Rectal smooth muscle tissue (tissue), 1 donor: ENCODE measurements at regions not wholly inside any gene's neighbourhood (a gene's known extent, or its start where the extent isn't known, plus 50 kb on each side); places are given as distances from the start of the nearest gene placed in this dataset.

ENCODE experiments used
- H3K27ac ChIP-seq: one replicate; pipeline ENCODE4 v1.7.0; 2013; ENCODE audit warnings: low read depth, low read length, inconsistent platforms
- H3K27me3 ChIP-seq: one replicate; pipeline ENCODE4 v1.7.0; 2013; ENCODE audit warnings: low read length; ENCODE audit not compliant: control insufficient read depth, insufficient read depth
- H3K36me3 ChIP-seq: one replicate; pipeline ENCODE4 v1.7.0; 2013; ENCODE audit warnings: low read length; ENCODE audit not compliant: control insufficient read depth, insufficient read depth
- H3K4me1 ChIP-seq: one replicate; pipeline ENCODE4 v1.7.0; 2013; ENCODE audit warnings: low read length; ENCODE audit not compliant: control insufficient read depth, insufficient read depth
- H3K4me3 ChIP-seq: one replicate; pipeline ENCODE4 v1.7.0; 2013; ENCODE audit warnings: low read length
- H3K9ac ChIP-seq: one replicate; pipeline ENCODE4 v1.7.0; 2013; ENCODE audit warnings: low read length

DNA sequence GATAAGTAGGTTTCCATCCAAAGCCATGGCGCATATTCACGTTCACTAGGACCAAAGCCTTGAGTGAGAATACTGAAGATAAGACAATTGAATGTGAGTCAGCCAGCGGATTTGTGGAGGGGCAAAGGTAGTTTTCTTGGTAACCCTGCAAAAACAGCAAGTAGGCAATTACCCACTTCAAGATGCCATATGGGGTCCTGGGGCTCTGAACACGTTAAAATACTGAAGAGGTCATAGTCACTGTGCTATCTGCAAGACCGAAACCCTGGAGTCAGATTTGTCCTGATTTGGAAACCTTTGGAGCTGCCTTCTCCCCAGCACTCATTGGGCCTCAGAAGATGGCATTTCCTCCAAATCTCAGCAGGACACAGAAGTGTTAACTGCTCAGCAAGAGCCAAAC, 646.9 kb upstream of the LMCD1 start:
- no peak overlapping the region for H3K27ac ChIP-seq
- H3K4me1 ChIP-seq: no peaks in the 10 kb centered on the region
- no peak overlapping the region for H3K4me3 ChIP-seq
- no peaks in the 10 kb centered on the region for H3K27me3 ChIP-seq
- no peak overlapping the region for H3K9ac ChIP-seq
- H3K36me3 ChIP-seq: no peaks in the 10 kb centered on the region

DNA sequence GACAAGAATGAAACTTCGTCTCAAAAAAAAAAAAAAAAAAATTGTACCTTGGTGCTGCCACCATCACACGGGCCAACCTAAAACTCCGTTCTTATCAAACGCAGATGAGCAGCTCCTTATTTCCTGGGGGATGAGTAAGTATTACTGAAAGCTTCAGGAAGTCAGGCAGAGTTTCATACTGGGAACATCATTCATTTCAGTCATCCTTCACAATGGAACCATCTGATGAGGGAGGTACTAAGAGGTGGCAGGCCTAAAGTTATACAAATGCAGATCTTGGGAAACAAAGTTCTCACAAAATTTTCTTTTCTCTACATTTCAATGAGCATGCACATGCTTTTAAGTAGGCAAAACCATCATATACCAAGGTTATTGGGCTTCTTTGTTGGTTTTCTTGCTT, 636.0 kb upstream of the LMCD1 start:
- Histone ChIP-seq H3K27ac (no peak overlapping the region), H3K4me1 (no peaks in the 10 kb centered on the region), H3K27me3 (no peaks in the 10 kb centered on the region), H3K9ac (no peak overlapping the region), H3K4me3 (no peak overlapping the region), H3K36me3 (no peaks in the 10 kb centered on the region)

DNA sequence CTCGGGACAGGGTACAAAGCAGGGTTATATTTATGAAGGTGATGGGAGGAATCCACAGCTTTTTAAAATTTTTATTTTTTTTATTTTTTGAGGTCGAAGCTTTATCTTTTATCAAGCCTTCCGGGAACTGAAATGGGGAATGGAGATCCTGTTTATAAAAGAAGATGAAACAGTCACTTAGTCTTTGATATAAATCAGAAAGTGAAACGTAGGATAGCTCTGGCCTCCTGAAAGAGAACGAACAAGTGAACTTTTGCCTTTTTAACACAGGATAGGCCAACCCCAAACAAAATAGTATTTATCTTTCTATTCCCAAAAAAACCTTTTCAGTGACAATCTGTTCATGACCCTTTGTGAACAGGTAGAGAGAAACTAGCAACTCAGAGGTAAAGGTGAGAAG, 634.0 kb upstream of the LMCD1 start:
- Histone ChIP-seq H3K36me3 (no peaks in the 10 kb centered on the region), H3K27ac (no peak overlapping the region), H3K9ac (no peak overlapping the region), H3K4me1 (no peaks in the 10 kb centered on the region), H3K27me3 (no peaks in the 10 kb centered on the region), H3K4me3 (no peak overlapping the region)

DNA sequence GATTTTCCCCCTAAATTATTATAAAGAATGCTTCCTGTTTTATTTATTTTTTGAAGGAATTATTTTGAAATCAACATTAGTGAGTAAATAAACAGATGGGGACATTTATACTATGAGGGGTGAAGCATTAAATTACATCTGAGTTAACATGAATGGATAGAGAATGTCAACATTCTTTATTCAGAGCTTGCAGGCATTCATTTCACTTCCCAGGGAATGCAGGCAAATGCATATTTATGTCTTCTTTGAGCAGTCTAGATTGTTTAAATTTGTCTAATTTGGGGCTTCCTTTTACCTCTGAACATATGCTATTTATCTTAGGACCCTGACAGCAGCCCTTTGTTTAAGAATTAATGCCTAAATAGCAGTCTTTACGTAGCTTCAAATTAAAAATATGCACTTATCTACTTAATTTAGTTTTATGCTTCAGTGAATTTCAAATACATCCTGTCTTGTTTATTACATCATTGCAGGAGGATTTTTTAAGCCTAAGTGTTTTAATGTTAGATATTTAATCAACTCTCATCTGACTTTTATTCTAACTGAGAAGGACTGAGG, 630.5 kb upstream of the LMCD1 start:
- Histone ChIP-seq H3K4me1 (no peaks in the 10 kb centered on the region), H3K36me3 (no peaks in the 10 kb centered on the region), H3K27ac (no peak overlapping the region), H3K9ac (no peak overlapping the region), H3K4me3 (no peak overlapping the region), H3K27me3 (no peaks in the 10 kb centered on the region)

DNA sequence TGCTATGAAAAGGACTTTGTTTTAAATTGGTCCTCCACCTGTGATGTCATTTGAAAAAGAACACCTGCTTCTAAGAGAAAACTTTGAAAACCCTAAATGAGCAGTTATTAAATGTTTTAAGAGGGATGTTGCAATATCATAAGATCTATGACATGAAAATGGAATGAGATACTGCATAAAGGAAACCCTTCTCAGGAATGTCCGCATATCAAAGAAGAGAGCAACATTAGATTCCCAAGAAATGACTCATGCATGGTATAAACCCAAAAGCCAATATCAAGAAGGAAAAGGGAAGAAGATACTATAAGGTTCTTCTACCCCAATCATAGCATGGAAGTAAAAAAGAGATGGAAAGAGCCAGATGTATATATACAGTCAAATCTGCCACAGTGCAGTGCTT, 627.5 kb upstream of the LMCD1 start:
- Histone ChIP-seq H3K27ac (no peak overlapping the region), H3K9ac (no peak overlapping the region), H3K4me3 (no peak overlapping the region), H3K27me3 (no peaks in the 10 kb centered on the region), H3K36me3 (no peaks in the 10 kb centered on the region), H3K4me1 (no peaks in the 10 kb centered on the region)

DNA sequence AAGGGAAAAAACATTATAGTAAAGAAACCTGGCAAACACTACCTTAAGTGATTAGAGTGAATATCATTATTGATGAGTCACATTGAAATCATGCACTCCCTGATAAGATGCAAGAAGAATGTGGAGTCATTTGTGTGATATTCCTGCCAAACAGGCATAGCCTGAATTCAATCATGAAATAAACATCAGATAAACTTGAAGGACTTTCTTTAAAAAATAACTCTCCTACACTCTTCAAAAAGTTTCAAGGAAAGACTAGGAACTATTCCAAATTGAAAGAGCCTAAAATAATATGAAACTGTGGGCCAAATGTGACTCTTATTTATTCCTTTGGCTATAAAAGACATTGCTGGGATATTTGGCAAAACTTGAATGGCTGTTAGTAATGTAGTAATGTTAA, 625.7 kb upstream of the LMCD1 start:
- Histone ChIP-seq H3K4me3 (no peak overlapping the region), H3K4me1 (no peaks in the 10 kb centered on the region), H3K9ac (no peak overlapping the region), H3K36me3 (no peaks in the 10 kb centered on the region), H3K27me3 (no peaks in the 10 kb centered on the region), H3K27ac (no peak overlapping the region)

DNA sequence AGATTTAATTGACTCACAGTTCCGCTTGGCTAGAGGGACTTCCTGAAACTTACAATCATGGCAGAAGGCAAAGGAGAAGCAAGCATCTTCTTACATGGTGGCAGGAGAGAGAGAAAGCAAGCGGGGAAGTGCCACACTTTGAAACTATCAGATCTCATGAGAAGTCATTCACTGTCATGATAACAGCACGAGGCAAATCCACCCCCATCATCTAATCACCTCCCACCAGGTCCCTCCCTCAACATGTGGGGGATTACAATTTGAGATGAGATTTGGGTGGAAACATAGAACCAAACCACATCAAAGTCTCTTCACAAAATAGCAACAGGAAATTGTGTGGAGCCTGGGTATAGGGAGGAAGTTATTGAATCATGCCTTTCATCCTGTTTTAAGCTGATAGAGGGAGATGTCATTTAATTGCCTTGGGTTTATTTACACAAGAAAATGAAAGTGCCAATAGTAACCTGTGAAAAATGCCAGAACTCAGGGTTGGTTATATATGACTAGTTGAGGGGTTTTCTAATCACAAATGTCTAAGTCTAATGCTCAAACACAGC, 624.8 kb upstream of the LMCD1 start:
- Histone ChIP-seq H3K27ac (no peak overlapping the region), H3K36me3 (no peaks in the 10 kb centered on the region), H3K9ac (no peak overlapping the region), H3K4me3 (no peak overlapping the region), H3K27me3 (no peaks in the 10 kb centered on the region), H3K4me1 (no peaks in the 10 kb centered on the region)

DNA sequence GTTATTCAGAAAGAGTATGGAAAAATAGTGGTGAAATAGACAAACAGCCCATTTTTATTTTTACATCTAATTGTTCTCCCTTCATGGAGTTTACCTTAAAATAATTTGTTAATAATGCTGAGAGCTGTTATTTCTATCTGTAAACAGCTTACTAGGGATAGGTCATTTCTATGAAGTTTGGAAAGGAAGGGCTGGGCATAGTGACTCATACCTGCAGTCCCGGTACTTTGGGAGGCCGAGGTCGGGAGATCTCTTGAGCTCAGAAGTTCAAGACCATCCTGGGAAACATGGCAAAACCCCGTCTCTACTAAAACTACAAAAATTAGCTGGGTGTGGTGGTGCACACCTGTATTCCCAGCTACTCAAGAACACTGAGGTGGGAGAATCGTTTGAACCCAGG, 624.3 kb upstream of the LMCD1 start:
- H3K4me1 ChIP-seq: no peaks in the 10 kb centered on the region
- no peak overlapping the region for H3K27ac ChIP-seq
- no peaks in the 10 kb centered on the region for H3K36me3 ChIP-seq
- H3K27me3 ChIP-seq: no peaks in the 10 kb centered on the region
- no peak overlapping the region for H3K9ac ChIP-seq
- H3K4me3 ChIP-seq: no peak overlapping the region

DNA sequence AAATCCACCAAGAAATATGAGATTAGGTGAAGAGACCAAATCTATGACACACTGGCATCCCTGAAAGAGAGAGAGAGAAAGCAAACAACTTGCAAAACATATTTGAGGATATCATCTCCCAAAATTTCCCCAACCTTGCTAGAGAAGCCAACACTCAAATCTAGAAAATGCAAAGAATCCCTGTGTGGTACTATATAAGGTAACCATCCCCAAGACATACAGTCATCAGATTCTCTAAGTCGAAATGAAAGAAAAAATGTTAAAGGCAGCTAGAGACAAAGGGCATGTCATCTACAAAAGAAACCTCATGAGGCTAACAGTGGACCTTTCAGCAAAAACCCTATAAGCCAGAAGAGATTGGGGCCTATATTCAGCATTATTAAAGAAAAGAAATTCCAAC, 622.1 kb upstream of the LMCD1 start:
- no peak overlapping the region for H3K4me3 ChIP-seq
- H3K27me3 ChIP-seq: no peaks in the 10 kb centered on the region
- H3K36me3 ChIP-seq: no peaks in the 10 kb centered on the region
- no peak overlapping the region for H3K9ac ChIP-seq
- no peaks in the 10 kb centered on the region for H3K4me1 ChIP-seq
- no peak overlapping the region for H3K27ac ChIP-seq

DNA sequence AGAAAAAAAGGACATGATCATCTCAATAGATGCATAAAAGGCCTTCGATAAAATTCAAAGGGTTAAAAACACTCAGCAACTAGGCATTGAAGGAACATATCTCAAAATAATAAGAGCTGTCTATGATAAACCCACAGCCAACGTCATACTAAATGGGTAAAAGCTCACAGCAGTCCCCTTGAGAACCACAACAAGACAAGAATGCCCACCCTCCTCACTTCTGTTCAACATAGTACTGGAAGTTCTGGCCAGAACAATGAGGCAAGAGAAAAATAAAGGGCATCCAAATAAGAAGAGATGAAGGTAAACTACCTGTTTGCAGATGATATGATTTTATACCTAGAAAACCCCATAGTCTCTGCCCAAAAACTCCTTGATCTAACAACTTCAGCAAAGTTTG, 619.7 kb upstream of the LMCD1 start:
- Histone ChIP-seq H3K4me1 (no peaks in the 10 kb centered on the region), H3K36me3 (no peaks in the 10 kb centered on the region), H3K4me3 (no peak overlapping the region), H3K9ac (no peak overlapping the region), H3K27ac (no peak overlapping the region), H3K27me3 (no peaks in the 10 kb centered on the region)

DNA sequence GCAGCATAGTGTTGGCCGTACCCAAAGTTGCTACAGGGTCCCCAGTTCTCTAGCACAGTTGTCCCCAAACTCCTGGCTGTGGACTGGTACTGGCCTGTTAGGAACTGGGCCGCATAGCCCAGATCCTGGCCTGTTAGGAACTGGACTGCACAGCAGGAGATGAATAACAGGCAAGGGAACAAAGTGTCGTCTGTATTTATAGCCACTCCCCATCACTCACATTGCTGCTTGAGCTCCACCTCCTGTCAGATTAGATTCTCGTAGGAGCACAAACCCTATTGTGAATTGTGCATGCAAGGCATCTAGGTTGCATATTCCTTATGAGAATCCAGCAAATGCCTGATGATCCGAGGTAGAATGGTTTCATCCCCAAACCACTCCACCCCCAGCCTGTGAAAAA, 604.0 kb upstream of the LMCD1 start:
- no peak overlapping the region for H3K27ac ChIP-seq
- no peaks in the 10 kb centered on the region for H3K36me3 ChIP-seq
- no peak overlapping the region for H3K9ac ChIP-seq
- H3K4me1 ChIP-seq: no peaks in the 10 kb centered on the region
- no peak overlapping the region for H3K4me3 ChIP-seq
- H3K27me3 ChIP-seq: no peaks in the 10 kb centered on the region

DNA sequence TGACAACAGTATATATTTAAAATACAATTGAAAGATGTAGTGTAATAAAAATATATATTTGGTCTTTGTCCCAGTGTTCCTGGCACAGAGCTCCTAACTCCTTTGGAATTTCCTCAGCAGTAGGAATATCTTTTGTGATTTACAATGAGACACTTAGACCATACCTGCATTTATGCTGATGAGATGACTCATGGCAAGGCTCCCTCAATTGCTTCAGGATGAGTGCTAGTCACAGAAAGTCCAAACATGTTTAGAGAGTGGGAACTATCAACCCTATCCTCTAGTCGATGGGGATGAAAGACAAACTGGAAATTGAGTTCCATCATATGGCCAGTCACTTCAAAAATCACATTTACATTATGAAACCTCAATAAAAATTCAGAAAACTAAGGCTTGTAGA, 588.3 kb upstream of the LMCD1 start:
- H3K27ac ChIP-seq: no peak overlapping the region
- H3K4me1 ChIP-seq: no peaks in the 10 kb centered on the region
- H3K36me3 ChIP-seq: no peaks in the 10 kb centered on the region
- H3K9ac ChIP-seq: no peak overlapping the region
- H3K4me3 ChIP-seq: no peak overlapping the region
- H3K27me3 ChIP-seq: no peaks in the 10 kb centered on the region

DNA sequence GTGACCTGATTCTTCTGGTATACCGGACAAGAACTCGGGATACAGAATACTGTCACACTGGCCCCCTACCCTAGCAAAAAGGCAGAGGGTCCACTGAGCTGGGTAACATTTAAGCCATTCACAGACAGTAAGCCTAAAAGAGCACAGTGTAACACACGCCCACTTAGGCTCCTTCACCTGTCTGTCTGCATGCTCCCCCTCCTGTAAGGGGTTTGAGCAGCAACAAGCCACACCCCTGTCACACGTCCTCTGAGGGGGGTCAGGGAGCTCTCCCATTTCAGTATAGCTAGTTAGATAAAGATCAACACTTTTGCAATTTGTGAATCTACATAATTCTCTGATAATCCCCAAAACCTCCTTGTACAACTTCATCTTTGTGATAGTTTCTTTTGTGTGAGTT, 586.3 kb upstream of the LMCD1 start:
- H3K27me3 ChIP-seq: no peaks in the 10 kb centered on the region
- no peaks in the 10 kb centered on the region for H3K36me3 ChIP-seq
- H3K4me1 ChIP-seq: no peaks in the 10 kb centered on the region
- H3K27ac ChIP-seq: no peak overlapping the region
- H3K4me3 ChIP-seq: no peak overlapping the region
- no peak overlapping the region for H3K9ac ChIP-seq
